HCT116 (cell line): ENCODE measurements at regions not wholly inside any gene's neighbourhood (a gene's known extent, or its start where the extent isn't known, plus 50 kb on each side); places are given as distances from the start of the nearest gene placed in this dataset.

Experiments
- ATAC-seq: fragments of 200-7000 bp; cut with Tn5 transposase; 2 replicates; pipeline ENCODE4 v1.9.1; 2020; ENCODE audit warnings: mild to moderate bottlenecking, moderate library complexity
- BruUV-seq: library from RNA; stranded (reverse); fragments of 400-500 nt; replicated peaks from 2 replicates; lab custom pipeline; 2021; lab: Mats Ljungman, UMichigan
- CTCF ChIA-PET: fragments of 300-600 bp; sonication (Branson Sonifier 250); formaldehyde crosslinking; loops from one replicate; lab custom pipeline; 2021; ENCODE audit warnings: antibody characterized with exemption; lab: Charles Lee
- POLR2A ChIA-PET: fragments of 300-600, 350-600 bp; sonication (Branson Sonifier 250); formaldehyde crosslinking; loops from one replicate; lab custom pipeline; 2021; ENCODE audit warnings: antibody characterized with exemption; lab: Charles Lee
- RAD21 ChIA-PET, 2 experiments: fragments of 300-600 bp; sonication (Branson Sonifier 250); formaldehyde crosslinking; loops; one replicate each; lab custom pipeline; 2023; ENCODE audit warnings: low total read pairs in 2 of 2; ENCODE audit not compliant: uncharacterized antibody in 2 of 2, unreplicated experiment in 2 of 2, low non-redundant PET in 1 of 2; lab: Charles Lee
- DNase-seq: peaks from one replicate; pipeline ENCODE4 v3.0.0-alpha.2; 2010; ENCODE audit warnings: low read depth, low spot score
- H2AFZ ChIP-seq: fragments of 200-600 bp; shearing (Covaris generic), sonication (generic); 2 replicates; pipeline ENCODE4 v1.6.1; 2017; ENCODE audit warnings: low read depth, mixed run types, mixed read lengths, antibody characterized with exemption, low read length; ENCODE audit not compliant: poor library complexity, severe bottlenecking
- H3K27ac ChIP-seq: 2 replicates; pipeline ENCODE4 v1.5.1; 2012; ENCODE audit warnings: low read depth, low read length
- H3K27me3 ChIP-seq: fragments of 200-600 bp; sonication (generic); 2 replicates; pipeline ENCODE4 v1.6.1; 2016; ENCODE audit warnings: mixed run types, low read length, mixed read lengths; ENCODE audit not compliant: insufficient read depth
- H3K36me3 ChIP-seq, 2 experiments: fragments of 200-500 bp in 1 of 2; fragments of 200-600 bp in 1 of 2; sonication (Bioruptor generic) in 1 of 2; sonication (generic) in 1 of 2; 2 replicates each; pipeline versions ENCODE4 v1.5.1 to v1.6.1; 2014 to 2016; ENCODE audit warnings: low read length in 2 of 2, inconsistent platforms in 1 of 2, mixed read lengths in 1 of 2, mixed run types in 1 of 2; ENCODE audit not compliant: insufficient read depth in 2 of 2, control insufficient read depth in 1 of 2
- H3K4me1 ChIP-seq, 2 experiments: fragments of 200-600 bp in 1 of 2; sonication (generic) in 1 of 2; 2 replicates each; pipeline versions ENCODE4 v1.5.1 to v1.6.1; 2012 to 2017; ENCODE audit warnings: low read length in 2 of 2, inconsistent platforms in 1 of 2, mild to moderate bottlenecking in 1 of 2, mixed read lengths in 1 of 2, mixed run types in 1 of 2, moderate library complexity in 1 of 2; ENCODE audit not compliant: insufficient read depth in 2 of 2, control insufficient read depth in 1 of 2
- H3K4me2 ChIP-seq: fragments of 200-600 bp; sonication (generic); 2 replicates; pipeline ENCODE4 v1.6.1; 2017; ENCODE audit warnings: mixed run types, low read length, mixed read lengths
- H3K4me3 ChIP-seq, 2 experiments: fragments of 200-600 bp in 1 of 2; sonication (generic) in 1 of 2; replicated peaks in 1 of 2; 2 replicates each; pipeline ENCODE4 v1.5.1; 2011 to 2016; ENCODE audit warnings: low read length in 2 of 2, control low read depth in 1 of 2, low read depth in 1 of 2, mild to moderate bottlenecking in 1 of 2, mixed read lengths in 1 of 2, mixed run types in 1 of 2
- H3K79me2 ChIP-seq: fragments of 200-600 bp; sonication (generic); 2 replicates; pipeline ENCODE4 v1.6.1; 2017; ENCODE audit warnings: mild to moderate bottlenecking, mixed run types, low read length, moderate library complexity, mixed read lengths; ENCODE audit not compliant: insufficient read depth
- H3K9ac ChIP-seq: fragments of 200-600 bp; sonication (generic); 2 replicates; pipeline ENCODE4 v1.6.1; 2016; ENCODE audit warnings: low read length, mixed read lengths
- H3K9me2 ChIP-seq: fragments of 200-600 bp; sonication (generic), shearing (Covaris generic); 2 replicates; pipeline ENCODE4 v1.6.1; 2017; ENCODE audit warnings: mixed run types, mild to moderate bottlenecking, moderate library complexity; ENCODE audit not compliant: insufficient read depth
- H3K9me3 ChIP-seq, 2 experiments: fragments of 200-500 bp in 1 of 2; fragments of 200-600 bp in 1 of 2; sonication (Bioruptor generic) in 1 of 2; sonication (generic) in 1 of 2; 2 replicates each; pipeline ENCODE4 v1.6.1; 2014 to 2017; ENCODE audit warnings: low read length in 2 of 2, mixed read lengths in 2 of 2, inconsistent platforms in 1 of 2, low read depth in 1 of 2, mild to moderate bottlenecking in 1 of 2, mixed run types in 1 of 2, moderate library complexity in 1 of 2; ENCODE audit not compliant: control insufficient read depth in 1 of 2, insufficient read depth in 1 of 2
- H4K20me1 ChIP-seq: fragments of 200-600 bp; sonication (generic), shearing (Covaris generic); 2 replicates; pipeline ENCODE4 v1.6.1; 2017; ENCODE audit warnings: mixed run types, mild to moderate bottlenecking, moderate library complexity; ENCODE audit not compliant: insufficient read depth
- ATF3 ChIP-seq: IDR thresholded peaks from 2 replicates; pipeline ENCODE4 v1.6.1; 2012
- CBX3 ChIP-seq: IDR thresholded peaks from 2 replicates; pipeline ENCODE4 v1.6.1; 2012; ENCODE audit warnings: low read depth
- CEBPB ChIP-seq: IDR thresholded peaks from 2 replicates; pipeline ENCODE4 v1.6.1; 2012; ENCODE audit warnings: low read depth
- EZH2 ChIP-seq: fragments of 200-600 bp; sonication (generic); IDR thresholded peaks from 2 replicates; pipeline ENCODE4 v1.6.1; 2017; ENCODE audit warnings: antibody characterized with exemption, mixed run types
- EZH2phosphoT487 ChIP-seq: fragments of 200-600 bp; IDR thresholded peaks from 2 replicates; pipeline ENCODE4 v1.6.1; 2018; ENCODE audit warnings: antibody characterized with exemption, borderline replicate concordance
- FOSL1 ChIP-seq: IDR thresholded peaks from 2 replicates; pipeline ENCODE4 v1.6.1; 2012; ENCODE audit warnings: low read depth
- MAX ChIP-seq: IDR thresholded peaks from 2 replicates; pipeline ENCODE4 v1.6.1; 2012
- POLR2A ChIP-seq: IDR thresholded peaks from 2 replicates; pipeline ENCODE4 v1.7.0; 2011; ENCODE audit warnings: borderline replicate concordance; ENCODE audit not compliant: insufficient read depth, insufficient read length; ENCODE audit errors: extremely low read depth
- POLR2AphosphoS5 ChIP-seq: IDR thresholded peaks from 2 replicates; pipeline ENCODE4 v1.6.1; 2011; ENCODE audit warnings: mild to moderate bottlenecking, low read depth, low read length, moderate library complexity
- RAD21 ChIP-seq: IDR thresholded peaks from 2 replicates; pipeline ENCODE4 v1.6.1; 2012; ENCODE audit warnings: low read depth, mild to moderate bottlenecking
- REST ChIP-seq: IDR thresholded peaks from 2 replicates; pipeline ENCODE4 v1.6.1; 2012; ENCODE audit warnings: low read depth
- SIN3A ChIP-seq: IDR thresholded peaks from 2 replicates; pipeline ENCODE4 v1.6.1; 2012; ENCODE audit warnings: low read depth
- SP1 ChIP-seq: IDR thresholded peaks from 2 replicates; pipeline ENCODE4 v1.6.1; 2012; ENCODE audit warnings: low read depth
- SRF ChIP-seq: IDR thresholded peaks from 2 replicates; pipeline ENCODE4 v1.6.1; 2012; ENCODE audit warnings: low read depth
- TCF7L2 ChIP-seq: IDR thresholded peaks from 2 replicates; pipeline ENCODE4 v1.7.0; 2011; ENCODE audit warnings: borderline replicate concordance, inconsistent platforms; ENCODE audit not compliant: insufficient read depth, insufficient read length; ENCODE audit errors: extremely low read depth
- ZBTB33 ChIP-seq: IDR thresholded peaks from 2 replicates; pipeline ENCODE4 v1.6.1; 2011; ENCODE audit warnings: mild to moderate bottlenecking, low read length, moderate library complexity; ENCODE audit not compliant: insufficient replicate concordance; ENCODE audit errors: extremely low read depth
- ZFX ChIP-seq: fragments of 450-650 bp; IDR thresholded peaks from 2 replicates; pipeline ENCODE4 v1.6.1; 2017
- ZNF274 ChIP-seq: fragments of 200-500 bp; sonication (Bioruptor generic); IDR thresholded peaks from 2 replicates; pipeline ENCODE4 v1.6.1; 2014; ENCODE audit warnings: mild to moderate bottlenecking, low read depth, low read length, inconsistent platforms
- intact Hi-C: fragments of 100-400 bp; cut with micrococcal nuclease; formaldehyde crosslinking; loops from 2 replicates; pipeline ENCODE4 v1.10.0; 2022

GRCh38 chr2:16446706-16447105 lies 218.9 kb downstream of the CYRIA start (continued):
- TF ChIP-seq ZBTB33: no peak
- TF ChIP-seq EZH2phosphoT487: no peak
- TF ChIP-seq CBX3: no peak
- no peak for TF ChIP-seq FOSL1
- TF ChIP-seq POLR2A: no peak
- TF ChIP-seq SIN3A: no peak
- TF ChIP-seq MAX: no peak

- Histone ChIP-seq H3K4me1 (no peaks in the 10 kb centered on the region), H3K9me2 (no peaks in the 10 kb centered on the region), H3K9ac (no peak overlapping the region), H2AFZ (no peak overlapping the region), H3K4me3 (no peak overlapping the region), H4K20me1 (no peaks in the 10 kb centered on the region), H3K9me3 (no peaks in the 10 kb centered on the region), H3K27ac (no peak overlapping the region), H3K79me2 (no peaks in the 10 kb centered on the region), H3K36me3 (no peaks in the 10 kb centered on the region), H3K27me3 (no peaks in the 10 kb centered on the region), H3K4me2 (no peak overlapping the region)
- intact Hi-C loops: no loop called here
- ATAC-seq (no peak), DNase-seq (no peak)
- BruUV-seq: no TSS peak
- ChIA-PET CTCF (no interaction called here), POLR2A (no interaction called here), RAD21 (no interaction called here)
- TF ChIP-seq SP1: no peak
- no peak for TF ChIP-seq POLR2AphosphoS5
- no peak for TF ChIP-seq ZFX
- TF ChIP-seq ATF3: no peak
- TF ChIP-seq POLR2A: no peak
- no peak for TF ChIP-seq CEBPB
- no peak for TF ChIP-seq EZH2
- TF ChIP-seq REST: no peak
- TF ChIP-seq FOSL1: no peak
- TF ChIP-seq ZNF274: no peak
- no peak for TF ChIP-seq TCF7L2
- TF ChIP-seq RAD21: no peak
- TF ChIP-seq SIN3A: no peak
- TF ChIP-seq SRF: no peak
- TF ChIP-seq EZH2phosphoT487: no peak
- no peak for TF ChIP-seq ZBTB33
- no peak for TF ChIP-seq MAX
Measured at GRCh38 chr2:16442971-16443370, 222.7 kb downstream of the CYRIA start.
